Activated T-cell treated with anti-CD3 and anti-CD28 coated beads for 24 hours (primary cell): ENCODE measurements at regions not wholly inside any gene's neighbourhood (a gene's known extent, or its start where the extent isn't known, plus 50 kb on each side); places are given as distances from the start of the nearest gene placed in this dataset.

Source experiments
- DNase-seq: peaks from one replicate; pipeline ENCODE4 v3.0.0-alpha.2; 2020; ENCODE audit warnings: low read depth

GRCh38 chrX:20432048-20432447 is 165.3 kb upstream of the RPS6KA3 start:
- DNase-seq = no peak

GRCh38 chrX:20431486-20431885 is 164.8 kb upstream of the RPS6KA3 start:
- DNase-seq = no peak

- no peak for DNase-seq
Observed at GRCh38 chrX:20427173-20427770, 160.6 kb upstream of the RPS6KA3 start.

GRCh38 chrX:20421697-20422096 is 155.0 kb upstream of the RPS6KA3 start:
- DNase-seq = no peak

GRCh38 chrX:20421275-20421674 is 154.6 kb upstream of the RPS6KA3 start:
- no peak for DNase-seq

- DNase-seq = no peak
Observed at GRCh38 chrX:20420058-20420457, 153.3 kb upstream of the RPS6KA3 start.

- no peak for DNase-seq
Observed at GRCh38 chrX:20418379-20419150, 151.9 kb upstream of the RPS6KA3 start.

GRCh38 chrX:20414762-20415445 is 148.2 kb upstream of the RPS6KA3 start:
- DNase-seq = no peak

- DNase-seq = no peak
Observed at GRCh38 chrX:20414066-20414465, 147.4 kb upstream of the RPS6KA3 start.

- DNase-seq = peak; percentile 18
Observed at GRCh38 chrX:20412871-20413486, 146.3 kb upstream of the RPS6KA3 start.

GRCh38 chrX:20410540-20410939 is 143.8 kb upstream of the RPS6KA3 start:
- no peak for DNase-seq

GRCh38 chrX:20409991-20410390 is 143.3 kb upstream of the RPS6KA3 start:
- DNase-seq = no peak

GRCh38 chrX:20402956-20403355 is 136.2 kb upstream of the RPS6KA3 start:
- DNase-seq = no peak

GRCh38 chrX:20399728-20400414 is 133.2 kb upstream of the RPS6KA3 start:
- no peak for DNase-seq

- no peak for DNase-seq
Observed at GRCh38 chrX:20397587-20397986, 130.9 kb upstream of the RPS6KA3 start.

GRCh38 chrX:20394451-20394850 is 127.7 kb upstream of the RPS6KA3 start:
- DNase-seq = no peak

- no peak for DNase-seq
Observed at GRCh38 chrX:20393944-20394343, 127.2 kb upstream of the RPS6KA3 start.

GRCh38 chrX:20388594-20388993 is 121.9 kb upstream of the RPS6KA3 start:
- no peak for DNase-seq

- DNase-seq = no peak
Observed at GRCh38 chrX:20383477-20383876, 116.8 kb upstream of the RPS6KA3 start.

GRCh38 chrX:20382518-20383297 is 116.0 kb upstream of the RPS6KA3 start:
- peak; percentile 1 for DNase-seq

GRCh38 chrX:20382082-20382481 is 115.4 kb upstream of the RPS6KA3 start:
- DNase-seq = no peak
